MCF 10A (cell line): ENCODE measurements at regions not wholly inside any gene's neighbourhood (a gene's known extent, or its start where the extent isn't known, plus 50 kb on each side); places are given as distances from the start of the nearest gene placed in this dataset.

Experiments
- BruUV-seq: library from RNA; stranded (reverse); fragments of 400-500 nt; replicated peaks from 2 replicates; lab custom pipeline; 2021; lab: Mats Ljungman, UMichigan
- CTCF ChIA-PET: fragments of 300-600 bp; sonication (Branson Sonifier 250); formaldehyde crosslinking; extraction: SDS; loops from one replicate; lab custom pipeline; 2021; ENCODE audit warnings: antibody characterized with exemption, inconsistent platforms; lab: Yijun Ruan, JAX
- POLR2A ChIA-PET: fragments of 300-600, 350-650 bp; sonication (Branson Sonifier 250); formaldehyde crosslinking; extraction: SDS; loops from one replicate; lab custom pipeline; 2020; ENCODE audit warnings: antibody characterized with exemption, inconsistent platforms; lab: Yijun Ruan, JAX
- DNase-seq: peaks from one replicate; pipeline ENCODE4 v3.0.0-alpha.2; 2018; ENCODE audit not compliant: unreplicated experiment
- H3K27ac Mint-ChIP-seq: one replicate; pipeline ENCODE4 v1.8.0; 2022; ENCODE audit warnings: mild to moderate bottlenecking, low read depth, mixed read lengths; ENCODE audit not compliant: unreplicated experiment
- H3K27me3 Mint-ChIP-seq: one replicate; pipeline ENCODE4 v1.8.0; 2022; ENCODE audit warnings: mixed read lengths; ENCODE audit not compliant: insufficient read depth, unreplicated experiment
- H3K36me3 Mint-ChIP-seq: one replicate; pipeline ENCODE4 v1.8.0; 2022; ENCODE audit warnings: mild to moderate bottlenecking, moderate library complexity, mixed read lengths; ENCODE audit not compliant: insufficient read depth, unreplicated experiment
- H3K4me1 Mint-ChIP-seq: one replicate; pipeline ENCODE4 v1.8.0; 2022; ENCODE audit warnings: mixed read lengths; ENCODE audit not compliant: insufficient read depth, unreplicated experiment
- H3K4me3 Mint-ChIP-seq: one replicate; pipeline ENCODE4 v1.8.0; 2022; ENCODE audit warnings: mild to moderate bottlenecking, moderate library complexity, mixed read lengths; ENCODE audit not compliant: unreplicated experiment
- H3K9me3 Mint-ChIP-seq: one replicate; pipeline ENCODE4 v1.8.0; 2022; ENCODE audit warnings: mixed read lengths; ENCODE audit not compliant: unreplicated experiment
- intact Hi-C: fragments of 100-400 bp; cut with micrococcal nuclease; formaldehyde crosslinking; loops from 2 replicates; pipeline ENCODE4 v1.14.1; 2022
- TF ChIP-seq, protein P1 (sequence below): fragments of 200-600 bp; IDR thresholded peaks from one replicate; pipeline ENCODE4 v1.8.0; 2022; ENCODE audit warnings: antibody characterized with exemption, mild to moderate bottlenecking; ENCODE audit not compliant: unreplicated experiment

- no peak overlapping the region for H3K4me3 Mint-ChIP-seq
- ChIA-PET POLR2A (no interaction called here), CTCF (interaction anchor here (0.7 to 1.2 kb wide), 5 partner anchors 10 to 555 kb away, joined by 3 to 5 read pairs (median 3); no protein-coding TSS in a partner anchor)
- no peaks in the 10 kb centered on the region for H3K36me3 Mint-ChIP-seq
- peaks cover 8% of the 10 kb centered on the region for H3K4me1 Mint-ChIP-seq
- intact Hi-C loops, result loop anchor here (10.0 kb wide), 2 partner anchors 1271 to 1709 kb away; partner anchors contain the start of gene IRX1
- H3K9me3 Mint-ChIP-seq, result no peaks in the 10 kb centered on the region
- H3K27me3 Mint-ChIP-seq, result no peaks in the 10 kb centered on the region
- H3K27ac Mint-ChIP-seq, result no peak overlapping the region
- DNase-seq, result no peak
- TF ChIP-seq, protein P1, sequence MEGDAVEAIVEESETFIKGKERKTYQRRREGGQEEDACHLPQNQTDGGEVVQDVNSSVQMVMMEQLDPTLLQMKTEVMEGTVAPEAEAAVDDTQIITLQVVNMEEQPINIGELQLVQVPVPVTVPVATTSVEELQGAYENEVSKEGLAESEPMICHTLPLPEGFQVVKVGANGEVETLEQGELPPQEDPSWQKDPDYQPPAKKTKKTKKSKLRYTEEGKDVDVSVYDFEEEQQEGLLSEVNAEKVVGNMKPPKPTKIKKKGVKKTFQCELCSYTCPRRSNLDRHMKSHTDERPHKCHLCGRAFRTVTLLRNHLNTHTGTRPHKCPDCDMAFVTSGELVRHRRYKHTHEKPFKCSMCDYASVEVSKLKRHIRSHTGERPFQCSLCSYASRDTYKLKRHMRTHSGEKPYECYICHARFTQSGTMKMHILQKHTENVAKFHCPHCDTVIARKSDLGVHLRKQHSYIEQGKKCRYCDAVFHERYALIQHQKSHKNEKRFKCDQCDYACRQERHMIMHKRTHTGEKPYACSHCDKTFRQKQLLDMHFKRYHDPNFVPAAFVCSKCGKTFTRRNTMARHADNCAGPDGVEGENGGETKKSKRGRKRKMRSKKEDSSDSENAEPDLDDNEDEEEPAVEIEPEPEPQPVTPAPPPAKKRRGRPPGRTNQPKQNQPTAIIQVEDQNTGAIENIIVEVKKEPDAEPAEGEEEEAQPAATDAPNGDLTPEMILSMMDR, result no peak
- BruUV-seq, result no TSS peak
These were observed 273.9 kb upstream of the ADAMTS16 start for GRCh38 chr5:4866131-4866659.

DNA sequence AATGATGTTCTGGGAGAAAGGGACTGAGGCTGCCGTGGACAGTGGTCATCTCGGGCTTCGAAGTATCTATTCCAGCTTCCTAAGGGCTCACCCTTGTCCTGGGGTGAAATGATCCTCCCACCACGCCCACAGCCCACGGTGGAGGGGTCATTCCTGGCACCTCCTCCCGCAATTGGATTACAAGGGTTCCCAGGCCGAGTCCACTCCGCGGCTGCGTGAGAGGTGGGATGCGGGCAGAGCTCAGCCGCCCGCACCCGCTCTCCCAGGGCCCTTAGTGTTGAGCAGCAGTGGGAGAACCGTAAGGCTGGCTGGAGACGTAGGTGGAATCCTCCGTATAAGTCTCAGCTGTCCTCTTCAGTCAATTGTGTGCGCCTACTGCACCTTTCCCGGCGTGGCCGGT, 273.3 kb upstream of the ADAMTS16 start:
- Mint-ChIP-seq H3K9me3 (no peaks in the 10 kb centered on the region), H3K4me1 (peaks cover 8% of the 10 kb centered on the region), H3K36me3 (no peaks in the 10 kb centered on the region), H3K4me3 (no peak overlapping the region), H3K27me3 (no peaks in the 10 kb centered on the region), H3K27ac (no peak overlapping the region)
- ChIA-PET CTCF (interaction anchor here (0.6 to 1.2 kb wide), 8 partner anchors 12 to 555 kb away, joined by 3 to 5 read pairs (median 4); no protein-coding TSS in a partner anchor), POLR2A (no interaction called here)
- DNase-seq, result no peak
- TF ChIP-seq, protein P1, result no peak
- BruUV-seq, result no TSS peak
- intact Hi-C loops, result loop anchor here (10.0 kb wide), 2 partner anchors 1272 to 1708 kb away; partner anchors contain the start of gene IRX1

DNA sequence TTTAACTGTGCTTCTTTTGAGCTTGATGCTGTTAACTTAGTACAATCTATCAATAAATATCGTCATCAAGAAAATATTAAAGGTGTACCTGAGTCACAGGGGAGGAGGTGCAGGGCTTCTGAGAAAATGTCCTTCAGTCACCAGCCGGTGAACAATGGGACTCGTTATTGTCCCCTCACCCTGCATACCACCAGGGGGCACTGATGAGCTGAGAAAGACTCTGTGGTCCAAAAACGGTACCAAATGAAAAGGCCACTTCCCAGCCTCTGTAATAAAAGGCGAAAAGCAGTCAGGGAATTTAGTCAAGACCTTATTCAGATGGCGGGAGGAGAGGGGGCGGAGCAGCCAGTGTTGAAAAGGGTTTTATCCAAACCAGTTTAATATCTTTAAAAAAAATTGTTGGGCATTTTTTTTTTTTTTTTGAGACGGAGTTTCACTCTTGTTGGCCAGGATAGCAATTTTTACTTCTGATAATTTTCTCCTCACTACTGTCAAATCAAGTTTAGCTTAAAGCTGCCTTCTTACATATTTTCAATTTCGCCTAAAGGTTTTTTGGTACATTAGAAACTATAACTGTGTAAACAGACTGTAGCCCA, 271.9 kb upstream of the ADAMTS16 start:
- no peak overlapping the region for H3K27ac Mint-ChIP-seq
- intact Hi-C loops, result loop anchor here (1.0 to 10.0 kb wide), 3 partner anchors 551 to 1707 kb away; partner anchors contain the start of gene IRX1
- TF ChIP-seq, protein P1, result peak; percentile 81
- BruUV-seq, result no TSS peak
- H3K4me3 Mint-ChIP-seq, result peak overlapping the region; percentile 35
- no peaks in the 10 kb centered on the region for H3K36me3 Mint-ChIP-seq
- H3K4me1 Mint-ChIP-seq, result peaks cover 8% of the 10 kb centered on the region
- peak; percentile 71 for DNase-seq
- ChIA-PET CTCF (interaction anchor here (0.5 to 1.7 kb wide), 29 partner anchors 8 to 1959 kb away, joined by 3 to 10 read pairs (median 4); no protein-coding TSS in a partner anchor), POLR2A (no interaction called here)
- no peaks in the 10 kb centered on the region for H3K27me3 Mint-ChIP-seq
- H3K9me3 Mint-ChIP-seq, result no peaks in the 10 kb centered on the region

DNA sequence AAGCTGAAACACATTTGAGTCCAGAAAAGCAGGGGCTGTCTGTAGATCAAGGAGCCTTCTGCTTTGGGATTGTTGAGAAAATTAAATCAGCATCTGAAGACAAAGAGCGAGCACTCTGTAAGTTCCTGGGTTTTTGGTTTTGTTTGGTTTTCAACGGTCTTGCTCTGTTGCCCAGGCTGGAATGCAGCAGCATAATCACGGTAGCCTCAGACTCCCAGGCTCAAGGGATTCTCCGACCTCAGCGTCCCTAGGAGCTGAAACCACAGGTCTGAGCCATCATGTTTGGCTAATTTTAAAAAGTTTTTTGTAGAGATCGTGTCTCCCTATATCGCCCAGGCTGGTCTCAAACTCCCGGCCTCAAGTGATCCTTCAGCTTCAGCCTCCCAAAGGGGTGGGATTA, 266.5 kb upstream of the ADAMTS16 start:
- H3K4me3 Mint-ChIP-seq, result no peak overlapping the region
- no TSS peak for BruUV-seq
- peaks cover 6% of the 10 kb centered on the region for H3K36me3 Mint-ChIP-seq
- no peaks in the 10 kb centered on the region for H3K9me3 Mint-ChIP-seq
- H3K27ac Mint-ChIP-seq, result no peak overlapping the region
- H3K27me3 Mint-ChIP-seq, result no peaks in the 10 kb centered on the region
- ChIA-PET CTCF (interaction anchor here (0.9 kb wide), 1 partner anchor 11 kb away, joined by 4 read pairs; no protein-coding TSS in a partner anchor), POLR2A (no interaction called here)
- peaks cover under 1% of the 10 kb centered on the region for H3K4me1 Mint-ChIP-seq
- intact Hi-C loops, result no loop called here
- no peak for DNase-seq
- TF ChIP-seq, protein P1, result no peak
